Anterior cingulate cortex (tissue), 58 donors: ENCODE measurements at regions not wholly inside any gene's neighbourhood (a gene's known extent, or its start where the extent isn't known, plus 50 kb on each side); places are given as distances from the start of the nearest gene placed in this dataset.
"Not testable (repeated sequence)": the region's sequence is repeated elsewhere in the genome, so short reads cannot be mapped to it uniquely, and the experiment has no call there.

Experiments
- DNase-seq, 58 donors: peaks; one replicate each; lab custom pipeline; 2025; lab: John Stamatoyannopoulos, UW

GRCh38 chr16:29157051-29157923, 172.4 kb downstream of the LAT start:
- DNase-seq = not testable (repeated sequence)

- no peak for DNase-seq
Observed at GRCh38 chr16:29156511-29156910, 171.7 kb downstream of the LAT start.

- not testable (repeated sequence) for DNase-seq
Observed at GRCh38 chr16:29155866-29156200, 171.0 kb downstream of the LAT start.

- DNase-seq = not testable (repeated sequence)
Observed at GRCh38 chr16:29155131-29155865, 170.4 kb downstream of the LAT start.

- no peak for DNase-seq
Observed at GRCh38 chr16:29154676-29155121, 169.8 kb downstream of the LAT start.

- no peak for DNase-seq
Observed at GRCh38 chr16:29154088-29154487, 169.2 kb downstream of the LAT start.

GRCh38 chr16:29153307-29153706, 168.5 kb downstream of the LAT start:
- not testable (repeated sequence) for DNase-seq

GRCh38 chr16:29152544-29153031, 167.7 kb downstream of the LAT start:
- not testable (repeated sequence) for DNase-seq

GRCh38 chr16:29151317-29151716, 166.5 kb downstream of the LAT start:
- DNase-seq = no peak

- not testable (repeated sequence) for DNase-seq
Observed at GRCh38 chr16:29149912-29150311, 165.1 kb downstream of the LAT start.

GRCh38 chr16:29148867-29149272, 164.0 kb downstream of the LAT start:
- no peak for DNase-seq

- no peak for DNase-seq
Observed at GRCh38 chr16:29148131-29148691, 163.4 kb downstream of the LAT start.

GRCh38 chr16:29147710-29148109, 162.9 kb downstream of the LAT start:
- not testable (repeated sequence) for DNase-seq

GRCh38 chr16:29146808-29147643, 162.2 kb downstream of the LAT start:
- not testable (repeated sequence) for DNase-seq

- no peak for DNase-seq
Observed at GRCh38 chr16:29146266-29146665, 161.4 kb downstream of the LAT start.

- DNase-seq = not testable (repeated sequence)
Observed at GRCh38 chr16:29145486-29146225, 160.8 kb downstream of the LAT start.

- not testable (repeated sequence) for DNase-seq
Observed at GRCh38 chr16:29145086-29145485, 160.2 kb downstream of the LAT start.

GRCh38 chr16:29144669-29145062, 159.8 kb downstream of the LAT start:
- peak in 9 of 58 donors; percentile 6 to 59 (median 22) for DNase-seq
